HG02885 (cell line): ENCODE measurements at regions not wholly inside any gene's neighbourhood (a gene's known extent, or its start where the extent isn't known, plus 50 kb on each side); places are given as distances from the start of the nearest gene placed in this dataset.

ENCODE experiments used
- ATAC-seq: cut with Tn5 transposase; IDR thresholded peaks from one replicate; pipeline ENCODE4 v1.9.1; 2021; ENCODE audit warnings: mild to moderate bottlenecking; ENCODE audit not compliant: unreplicated experiment, poor library complexity

DNA sequence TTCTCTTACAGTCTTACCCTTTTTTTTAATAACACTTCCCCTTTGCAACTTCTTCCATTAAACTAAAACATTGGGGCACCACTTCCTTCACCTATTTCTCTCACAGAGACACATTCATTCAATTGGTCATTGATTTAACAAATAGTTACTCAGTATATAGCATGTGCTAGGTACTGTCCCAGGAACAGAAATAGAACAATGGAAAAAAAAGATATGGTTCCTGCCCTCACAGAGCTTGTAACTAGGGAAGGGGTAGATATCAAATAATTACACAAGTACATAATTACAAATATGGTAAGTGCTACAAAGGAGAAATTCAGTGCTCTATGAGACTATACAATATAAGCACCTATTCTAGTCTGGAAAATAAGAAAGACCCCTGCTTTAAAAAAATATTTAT, 165.5 kb upstream of the RBBP8 start:
- no peak for ATAC-seq

DNA sequence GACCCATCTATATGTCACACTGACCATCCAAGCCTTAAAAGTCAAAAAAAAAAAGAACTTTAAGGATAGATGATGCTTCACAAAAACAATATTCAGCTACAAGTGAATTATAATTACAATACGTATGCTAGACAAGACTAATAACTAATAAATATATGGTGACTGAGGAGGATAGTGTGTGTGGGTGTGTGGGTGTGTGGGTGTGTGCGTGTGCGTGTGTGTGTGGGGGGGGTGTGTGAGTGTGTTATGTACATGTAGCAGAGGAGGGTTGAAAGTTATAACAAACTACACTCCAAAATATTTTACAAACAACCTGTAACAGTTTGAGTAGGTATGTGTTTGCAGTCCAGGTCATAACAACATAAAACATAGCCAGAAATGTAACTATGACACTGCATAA, 159.2 kb upstream of the RBBP8 start:
- ATAC-seq, result no peak

DNA sequence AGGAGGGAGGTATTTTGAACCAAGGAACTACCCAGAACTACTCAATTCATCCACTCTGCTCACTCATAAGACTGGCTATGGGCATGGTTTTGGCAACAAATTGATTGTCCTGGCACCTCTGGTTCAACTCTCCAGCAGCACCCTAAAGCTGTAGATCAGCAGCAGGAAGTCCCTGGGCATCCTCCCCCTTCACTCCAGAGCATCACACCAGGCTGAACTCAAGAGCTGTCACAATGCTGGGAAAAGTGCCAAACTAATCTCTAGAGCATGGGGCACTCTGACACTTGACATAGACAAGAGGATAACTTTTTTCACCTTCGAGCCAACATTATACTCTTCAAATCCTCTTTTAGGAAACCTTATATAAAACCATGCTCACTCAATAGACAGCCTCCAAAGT, 154.1 kb upstream of the RBBP8 start:
- no peak for ATAC-seq

DNA sequence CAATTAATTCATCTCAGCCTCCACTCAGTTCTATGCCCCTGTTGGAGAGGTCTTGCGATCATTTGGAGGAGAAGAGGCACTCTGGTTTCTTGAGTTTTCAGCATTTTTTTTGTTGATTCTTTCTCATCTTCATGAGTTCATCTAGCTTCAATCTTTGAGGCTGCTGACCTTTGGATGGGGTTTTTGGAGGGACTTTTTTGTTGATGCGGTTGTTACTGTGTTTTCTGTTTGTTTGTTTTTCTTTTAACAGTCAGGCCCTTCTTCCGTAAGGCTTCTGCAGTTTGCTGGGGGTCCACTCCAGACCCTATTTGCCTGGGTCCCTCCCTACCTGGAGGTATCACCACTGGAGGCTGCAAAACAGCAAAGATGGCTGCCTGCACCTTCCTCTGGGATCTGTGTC, 149.9 kb upstream of the RBBP8 start:
- ATAC-seq, result no peak

DNA sequence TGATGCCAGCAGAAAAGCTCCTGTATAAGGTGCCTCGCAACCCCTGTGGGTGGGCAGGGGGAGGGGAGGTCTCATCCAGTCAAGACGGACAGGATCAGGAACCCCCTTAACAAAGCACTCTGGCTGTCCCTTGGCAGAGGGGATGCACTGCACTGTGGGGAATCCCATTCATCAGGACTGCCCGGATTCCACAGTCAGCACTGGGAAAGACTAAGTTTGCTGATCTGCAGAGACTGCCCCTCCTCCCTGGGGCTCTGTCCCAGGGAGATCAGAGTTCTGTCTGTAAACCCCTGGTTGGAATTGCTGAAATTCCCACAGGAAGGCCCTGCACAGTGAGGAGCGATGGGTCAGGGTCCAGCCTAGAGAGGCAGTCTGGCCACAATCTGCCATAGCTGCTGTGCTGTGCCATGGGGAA, 149.5 kb upstream of the RBBP8 start:
- ATAC-seq, result no peak

DNA sequence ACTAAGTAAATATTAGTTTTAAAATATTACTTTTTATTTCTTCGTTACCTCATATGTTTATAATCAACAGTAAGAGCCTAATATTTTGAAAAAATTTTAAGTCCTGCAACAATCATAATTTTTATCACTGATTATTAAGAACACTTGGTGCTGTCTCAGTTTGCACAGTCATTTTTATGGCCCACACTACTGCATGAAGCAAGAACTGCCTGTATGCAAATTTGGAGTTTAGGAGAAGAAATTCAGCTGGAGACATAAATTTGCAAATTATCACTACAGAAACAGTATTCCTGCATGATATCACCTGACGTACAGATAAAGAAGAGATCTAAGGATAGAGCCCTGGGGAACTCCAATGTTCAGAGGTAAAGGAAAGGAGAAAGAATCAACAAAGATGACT, 144.1 kb upstream of the RBBP8 start:
- no peak for ATAC-seq

DNA sequence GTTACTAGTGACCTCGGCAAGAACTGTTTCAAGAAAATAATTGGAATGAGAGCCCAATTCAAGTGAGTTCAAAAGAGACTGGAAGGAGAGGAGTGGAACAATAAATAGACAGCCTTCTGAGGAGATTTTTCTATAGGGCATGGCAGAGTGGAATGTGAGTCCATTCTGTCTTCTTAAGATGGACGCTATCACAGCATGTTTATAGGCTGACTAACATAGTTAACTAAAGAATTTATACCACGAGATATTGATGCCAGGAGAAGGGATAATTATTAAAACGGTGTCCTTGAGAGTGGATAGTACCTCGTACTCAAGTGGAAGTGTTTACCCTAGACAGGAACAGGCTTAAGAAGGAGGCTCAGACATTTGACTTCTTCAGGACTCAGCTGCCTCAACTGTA, 143.5 kb upstream of the RBBP8 start:
- no peak for ATAC-seq

DNA sequence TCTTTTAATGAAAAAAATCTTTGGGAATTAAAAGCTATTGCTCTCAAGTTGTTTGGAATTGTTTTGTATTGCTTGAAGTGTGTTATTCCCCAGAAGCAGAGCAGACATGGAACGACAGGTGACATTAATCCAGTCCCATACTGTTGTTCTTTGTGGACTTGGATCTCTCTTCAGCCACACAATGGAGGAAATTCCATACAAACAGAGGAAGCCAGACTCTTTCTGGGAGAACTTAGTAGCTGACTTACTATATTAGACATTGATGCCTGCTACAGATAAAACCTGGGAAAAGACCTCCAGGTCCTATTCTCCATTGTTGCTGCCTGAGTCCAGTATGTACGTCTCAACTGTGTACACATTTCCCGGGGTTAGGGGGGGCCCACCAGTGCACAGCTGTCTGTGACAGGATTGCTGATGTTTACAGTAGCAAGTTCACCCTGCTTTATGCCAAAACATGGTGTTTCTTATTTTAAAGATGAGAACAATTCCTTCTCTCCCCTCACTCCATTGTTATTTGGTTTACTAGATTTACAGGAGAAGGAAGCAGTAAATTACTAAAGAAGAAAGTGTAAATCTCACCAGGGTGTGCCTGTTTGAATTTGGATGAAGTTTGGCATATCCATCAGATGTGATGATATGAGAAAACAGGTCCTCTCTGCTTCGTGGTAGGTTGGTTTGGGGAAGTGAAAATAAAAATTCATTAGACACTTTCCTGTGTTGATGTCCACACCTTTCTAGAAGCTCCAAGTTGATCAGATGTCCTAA, 142.4 kb upstream of the RBBP8 start:
- no peak for ATAC-seq

DNA sequence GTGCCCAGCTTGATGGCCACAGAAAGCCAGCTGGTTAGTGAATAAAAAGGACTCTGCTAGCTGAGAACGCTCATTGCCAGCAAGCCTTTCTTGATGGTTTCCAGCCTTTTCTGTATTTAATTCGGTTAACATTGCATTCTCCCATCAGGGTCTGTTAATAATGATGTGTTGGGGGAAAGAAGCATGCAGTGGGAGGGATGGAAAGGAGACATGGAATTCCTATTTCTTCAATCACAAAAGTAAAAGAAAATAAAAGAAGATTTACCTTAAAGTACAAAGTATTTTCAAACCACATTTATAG, 141.9 kb upstream of the RBBP8 start:
- ATAC-seq, result no peak

DNA sequence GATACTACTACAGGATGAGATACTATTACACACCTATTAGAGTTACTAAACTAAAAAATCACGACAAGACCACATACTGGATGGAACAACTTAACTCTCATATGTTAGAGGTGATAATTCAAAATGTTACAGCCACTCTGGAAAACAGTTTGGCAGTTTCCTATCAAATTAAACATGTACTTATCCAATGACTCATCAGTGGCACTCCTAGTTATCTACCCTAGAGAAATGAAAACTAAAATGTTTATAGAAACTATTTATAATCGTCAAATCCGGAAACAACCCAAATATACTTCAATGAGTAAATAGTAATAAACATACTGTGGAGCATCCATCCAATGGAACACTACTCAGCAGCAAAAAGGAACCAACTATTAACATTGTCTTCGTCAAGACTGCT, 137.0 kb upstream of the RBBP8 start:
- no peak for ATAC-seq

DNA sequence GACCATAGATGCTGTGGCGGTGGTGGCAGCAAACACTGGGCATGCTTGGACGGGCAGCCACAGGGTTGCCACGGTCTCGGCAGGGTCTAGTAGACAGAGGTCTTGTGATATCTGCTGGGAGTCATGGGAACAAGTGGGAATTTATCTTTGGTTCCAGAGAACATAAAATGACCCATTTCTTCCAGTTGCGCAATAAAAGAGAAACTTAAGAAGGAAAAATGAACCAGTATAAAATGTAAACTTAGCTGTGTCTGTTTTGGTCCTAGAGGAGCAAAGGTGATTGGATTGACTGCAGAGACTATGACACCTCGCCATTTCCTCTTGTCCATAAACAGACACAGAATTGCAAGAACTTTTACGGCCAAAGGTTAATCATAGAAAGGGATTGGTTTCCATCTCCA, 132.6 kb upstream of the RBBP8 start:
- no peak for ATAC-seq

DNA sequence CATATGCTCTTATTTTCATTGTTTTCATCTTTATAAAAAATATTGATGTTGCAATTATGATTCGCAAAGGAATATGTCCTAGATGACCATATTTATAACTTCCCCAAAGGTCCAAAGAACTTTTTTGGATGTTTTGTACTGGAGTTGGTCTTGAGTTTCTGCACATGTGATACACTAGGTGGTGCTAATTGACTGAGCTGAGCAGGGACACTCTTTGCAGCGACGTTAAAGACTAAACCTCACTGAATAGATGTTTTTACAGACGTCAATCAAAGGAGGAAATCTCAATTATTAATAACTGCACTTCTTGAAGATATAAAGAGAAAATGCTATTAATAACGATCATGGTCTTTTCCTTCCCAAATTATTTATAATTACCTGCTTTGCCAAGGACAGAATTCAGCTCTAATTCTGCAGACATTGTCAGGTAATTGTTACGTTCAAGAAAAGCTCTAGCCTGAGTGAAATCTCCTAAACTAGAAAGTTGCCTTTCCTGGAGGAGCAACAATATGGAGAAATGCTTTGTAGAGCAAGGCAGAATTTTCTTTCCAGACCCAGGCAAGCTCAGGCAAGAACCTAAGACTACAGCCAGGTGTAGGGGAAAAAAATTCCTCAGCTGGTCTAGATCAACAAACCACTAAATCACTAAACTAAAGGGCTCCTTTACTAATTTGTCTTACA, 119.3 kb upstream of the RBBP8 start:
- ATAC-seq, result peak; percentile 73

DNA sequence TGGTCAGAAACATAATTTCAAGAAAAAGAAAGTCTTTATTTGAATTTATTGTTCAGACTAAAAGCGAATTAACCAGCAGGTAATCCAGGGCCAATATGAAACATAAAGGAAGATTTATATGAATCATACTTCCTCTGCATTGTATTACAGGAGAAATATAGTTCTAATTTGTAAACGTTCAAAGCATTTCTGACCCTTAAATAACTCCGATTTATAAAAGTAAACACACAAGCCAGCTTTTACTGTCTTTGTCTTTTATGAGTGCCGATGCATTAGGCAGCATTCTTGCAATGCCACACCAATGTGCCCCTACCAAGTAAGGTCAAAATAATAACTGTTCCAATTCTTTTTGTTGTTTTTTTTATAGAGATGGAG, 118.8 kb upstream of the RBBP8 start:
- ATAC-seq, result no peak

DNA sequence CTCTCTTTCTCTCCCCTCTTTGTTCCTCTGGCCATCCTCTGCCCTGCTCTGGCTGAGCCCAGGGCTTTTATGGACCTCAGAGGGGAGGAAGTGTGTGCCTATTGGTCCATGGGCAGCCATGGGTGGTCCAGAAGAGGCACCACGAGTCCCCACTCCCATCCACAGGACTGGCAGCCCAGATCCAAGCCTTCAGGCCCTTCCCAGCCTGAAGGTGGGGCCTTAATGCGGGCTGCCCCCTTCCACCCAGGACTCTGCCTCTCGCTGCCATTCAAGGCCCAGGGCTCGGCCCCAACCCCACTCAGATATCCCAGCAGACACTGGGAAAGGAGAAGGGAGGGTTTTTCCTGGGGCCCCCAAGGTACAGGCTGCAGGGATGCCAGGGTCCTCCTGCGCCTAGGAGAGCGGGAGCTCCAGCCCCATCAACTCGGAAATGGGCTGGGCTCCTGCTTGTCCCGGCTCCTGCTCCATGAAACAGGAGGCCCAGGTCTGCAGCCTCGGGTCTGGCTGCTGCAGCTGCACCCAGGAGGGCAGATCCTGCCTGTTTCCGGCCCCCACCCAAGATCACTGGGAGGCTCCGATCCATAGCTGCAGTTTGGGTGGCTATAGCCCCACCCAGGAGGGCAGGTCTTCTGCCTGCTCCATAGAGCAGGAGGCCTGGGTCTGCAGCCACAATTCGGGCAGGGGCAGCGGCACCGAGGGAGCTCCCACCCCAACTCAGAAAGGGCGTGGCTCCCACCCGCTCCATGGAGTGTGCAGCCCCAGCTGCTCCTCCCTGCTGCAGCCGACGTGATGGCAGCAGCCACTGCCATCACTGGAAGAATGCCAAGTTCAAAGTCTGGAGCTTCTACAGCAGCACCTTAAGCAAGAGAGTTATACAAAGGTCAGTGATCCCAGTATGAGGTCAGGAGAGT, 116.6 kb upstream of the RBBP8 start:
- no peak for ATAC-seq

DNA sequence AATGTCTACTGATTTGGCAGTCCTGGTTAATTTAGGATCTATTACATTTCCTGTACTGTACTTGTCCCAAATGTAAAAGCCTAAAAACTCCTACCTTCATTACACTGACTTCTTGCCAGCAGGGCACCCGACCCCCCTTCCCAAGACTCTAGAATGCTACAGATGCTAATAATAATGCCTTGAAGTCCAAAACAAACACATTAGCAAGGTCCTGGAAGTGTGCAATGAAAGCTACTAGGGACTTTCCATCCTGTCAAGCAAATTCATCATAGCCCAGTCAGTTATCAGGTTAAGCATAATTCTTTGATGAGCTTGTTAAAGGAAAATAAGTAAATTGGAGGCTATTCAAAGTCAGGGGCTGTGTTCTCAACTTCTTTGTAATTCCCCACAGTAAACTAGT, 115.3 kb upstream of the RBBP8 start:
- no peak for ATAC-seq

DNA sequence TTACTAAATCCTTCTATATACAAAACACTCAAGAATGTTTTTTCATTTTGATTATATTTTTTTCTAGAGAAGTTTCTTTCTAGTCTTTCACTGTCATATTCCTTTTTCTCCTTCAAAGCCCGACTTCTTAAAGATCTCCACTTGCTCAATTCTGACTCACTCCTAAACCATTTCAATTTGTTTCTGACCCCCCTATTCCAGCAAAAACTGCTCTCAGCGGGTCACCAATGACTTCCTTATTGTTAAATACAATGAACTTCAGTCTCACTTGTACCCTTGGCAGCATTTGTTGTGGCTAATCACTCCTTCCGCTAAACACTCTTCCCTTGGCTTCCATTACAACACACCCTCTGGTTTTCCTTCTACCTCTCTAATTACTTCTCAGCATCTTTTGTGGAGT, 111.1 kb upstream of the RBBP8 start:
- ATAC-seq, result no peak

DNA sequence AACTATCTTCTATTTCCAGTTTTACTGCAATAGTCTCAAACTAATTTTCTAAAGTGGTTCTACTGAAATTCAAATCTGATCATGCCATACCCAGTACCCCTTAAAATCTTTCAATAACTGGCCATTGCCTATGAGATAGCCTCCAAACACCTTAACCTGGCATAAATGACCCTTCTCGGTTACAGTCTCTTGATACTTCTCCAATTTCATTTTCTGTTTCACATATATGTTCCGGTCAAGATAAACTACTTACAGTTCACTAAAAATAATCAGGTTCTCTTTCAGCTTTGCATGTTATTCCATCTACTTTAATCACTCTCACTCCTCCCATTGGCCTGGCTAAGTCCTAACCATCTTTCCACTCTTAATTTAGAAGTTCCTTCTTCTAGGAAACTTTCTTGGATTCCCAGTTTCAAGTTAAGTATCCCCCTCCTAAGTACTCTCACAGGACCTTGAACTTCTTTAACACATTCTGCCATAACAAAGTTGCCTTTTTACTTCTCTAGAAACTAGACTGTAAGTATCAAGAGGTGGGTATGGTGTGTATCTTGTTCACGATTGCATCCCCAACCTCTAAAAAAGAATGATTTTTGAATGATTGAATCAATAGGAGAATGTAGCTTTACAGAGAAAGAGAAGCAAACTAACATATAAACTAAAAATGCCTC, 110.2 kb upstream of the RBBP8 start:
- ATAC-seq, result peak; percentile 95

DNA sequence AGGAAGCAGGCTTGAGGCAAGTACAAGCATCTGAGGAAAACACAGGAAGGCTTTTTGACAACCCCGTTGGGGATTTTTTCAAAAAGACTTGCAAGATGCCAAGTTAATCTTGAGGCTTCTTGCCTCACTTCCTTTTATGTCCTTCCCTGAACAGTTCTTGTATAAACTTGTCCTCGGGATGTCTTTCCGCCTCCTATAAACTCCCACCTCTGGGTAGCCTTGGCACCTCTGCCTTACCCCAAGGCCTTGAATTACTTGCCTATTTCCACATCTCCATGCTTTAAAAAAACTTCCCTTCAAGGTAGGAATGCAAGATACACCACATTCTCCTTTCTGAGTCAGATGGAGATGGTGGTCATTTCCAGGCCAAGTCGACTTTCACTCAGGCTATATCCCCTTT, 106.4 kb upstream of the RBBP8 start:
- ATAC-seq, result no peak

DNA sequence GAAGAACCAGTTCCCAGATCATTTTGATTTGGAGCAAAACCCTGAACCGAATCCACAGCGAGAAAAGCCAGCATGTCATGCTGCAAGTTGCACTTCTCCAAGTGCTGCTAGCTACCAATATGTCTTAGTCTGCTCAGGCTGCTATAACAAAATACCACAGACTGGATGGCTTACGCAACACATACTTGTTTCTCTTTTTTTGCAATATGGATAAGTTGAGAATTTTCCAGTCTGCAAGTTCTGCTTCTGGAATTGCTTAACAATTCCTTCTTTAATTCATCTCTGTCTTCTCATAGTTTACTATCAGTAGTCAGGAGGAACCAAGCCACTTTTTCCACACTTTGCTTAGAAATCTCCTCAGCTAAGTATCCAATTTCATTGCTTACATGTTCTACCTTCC, 105.9 kb upstream of the RBBP8 start:
- ATAC-seq, result no peak

DNA sequence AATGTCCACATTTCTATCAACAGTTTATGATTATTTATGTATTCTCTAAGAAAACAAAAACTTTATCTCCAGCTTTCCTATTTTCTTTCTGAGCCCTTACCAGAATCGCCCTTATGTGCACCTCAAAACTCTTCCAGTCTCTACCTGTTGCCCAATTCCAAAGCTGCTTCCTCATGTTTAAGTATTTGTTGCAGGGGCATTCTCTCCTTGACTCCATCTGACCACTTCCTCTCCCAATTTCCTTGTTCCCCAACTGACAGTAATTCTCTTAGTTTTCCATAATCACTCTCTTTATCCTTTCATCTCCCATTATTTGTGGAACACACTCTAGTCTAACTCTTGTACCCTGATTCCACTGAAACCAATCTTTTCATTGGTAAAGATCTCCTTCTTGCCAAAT, 105.4 kb upstream of the RBBP8 start:
- no peak for ATAC-seq

DNA sequence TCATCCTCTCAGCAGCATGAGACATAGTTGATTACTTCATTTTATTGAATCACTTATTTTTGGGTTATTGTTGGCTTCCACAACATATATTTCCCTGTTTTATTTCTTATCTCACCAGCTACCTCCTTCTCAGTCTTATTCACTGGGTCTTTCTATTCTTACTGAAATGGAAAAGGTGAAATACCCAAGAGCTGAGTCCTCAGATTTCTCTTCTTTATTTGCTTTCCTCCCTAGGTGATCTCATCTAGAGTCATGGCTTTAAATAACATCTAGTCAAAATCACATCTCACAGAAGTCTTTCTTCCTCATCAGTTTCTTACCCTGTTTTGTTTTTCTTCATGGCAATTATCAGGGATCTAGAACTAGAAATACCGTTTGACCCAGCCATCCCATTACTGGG, 105.0 kb upstream of the RBBP8 start:
- no peak for ATAC-seq
